A673 (cell line): ENCODE measurements at regions not wholly inside any gene's neighbourhood (a gene's known extent, or its start where the extent isn't known, plus 50 kb on each side); places are given as distances from the start of the nearest gene placed in this dataset.

Experiments
- EZH2 ChIP-seq: fragments of 200-600 bp; sonication (generic); IDR thresholded peaks from 2 replicates; pipeline ENCODE4 v1.6.1; 2017; ENCODE audit warnings: borderline replicate concordance, low read depth, mild to moderate bottlenecking, mixed read lengths, antibody characterized with exemption, low read length; ENCODE audit not compliant: poor library complexity, severe bottlenecking
- TF ChIP-seq, protein P1 (sequence below): fragments of 300-800, 200-600 bp; sonication (generic); conservative IDR thresholded peaks from 2 replicates; pipeline ENCODE4 v1.5.1; 2017; ENCODE audit warnings: low read depth, mild to moderate bottlenecking, antibody characterized with exemption, low read length, moderate library complexity, mixed read lengths

DNA sequence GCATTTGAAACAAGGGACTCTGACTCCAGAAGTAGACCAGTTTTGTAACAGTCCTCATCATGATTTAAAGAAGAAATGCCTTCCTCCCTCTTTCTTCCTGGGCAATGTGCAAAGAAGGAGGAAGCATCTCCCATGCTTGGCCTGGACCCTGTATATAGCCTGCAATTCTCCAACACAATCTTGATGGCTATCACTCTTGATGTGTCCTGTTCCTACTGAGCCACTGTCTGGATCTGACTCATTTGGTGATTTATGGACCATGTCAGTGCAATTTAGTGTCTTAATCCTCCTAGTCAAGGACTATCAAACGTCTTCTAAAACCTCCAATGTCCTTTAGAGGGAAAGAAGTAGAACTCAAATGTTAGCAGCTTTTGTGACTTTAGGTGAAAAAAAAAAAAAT is 697.3 kb downstream of the TLR4 start:
- TF ChIP-seq, protein P1, sequence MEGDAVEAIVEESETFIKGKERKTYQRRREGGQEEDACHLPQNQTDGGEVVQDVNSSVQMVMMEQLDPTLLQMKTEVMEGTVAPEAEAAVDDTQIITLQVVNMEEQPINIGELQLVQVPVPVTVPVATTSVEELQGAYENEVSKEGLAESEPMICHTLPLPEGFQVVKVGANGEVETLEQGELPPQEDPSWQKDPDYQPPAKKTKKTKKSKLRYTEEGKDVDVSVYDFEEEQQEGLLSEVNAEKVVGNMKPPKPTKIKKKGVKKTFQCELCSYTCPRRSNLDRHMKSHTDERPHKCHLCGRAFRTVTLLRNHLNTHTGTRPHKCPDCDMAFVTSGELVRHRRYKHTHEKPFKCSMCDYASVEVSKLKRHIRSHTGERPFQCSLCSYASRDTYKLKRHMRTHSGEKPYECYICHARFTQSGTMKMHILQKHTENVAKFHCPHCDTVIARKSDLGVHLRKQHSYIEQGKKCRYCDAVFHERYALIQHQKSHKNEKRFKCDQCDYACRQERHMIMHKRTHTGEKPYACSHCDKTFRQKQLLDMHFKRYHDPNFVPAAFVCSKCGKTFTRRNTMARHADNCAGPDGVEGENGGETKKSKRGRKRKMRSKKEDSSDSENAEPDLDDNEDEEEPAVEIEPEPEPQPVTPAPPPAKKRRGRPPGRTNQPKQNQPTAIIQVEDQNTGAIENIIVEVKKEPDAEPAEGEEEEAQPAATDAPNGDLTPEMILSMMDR, result no peak
- TF ChIP-seq EZH2, result no peak
